OCI-LY7 (cell line): ENCODE measurements at regions not wholly inside any gene's neighbourhood (a gene's known extent, or its start where the extent isn't known, plus 50 kb on each side); places are given as distances from the start of the nearest gene placed in this dataset.

Experiments used
- EZH2phosphoT487 ChIP-seq: fragments of 200-600 bp; sonication (generic); IDR thresholded peaks from 2 replicates; pipeline ENCODE4 v1.6.1; 2018; ENCODE audit warnings: low read depth, borderline replicate concordance, mild to moderate bottlenecking, mixed run types, antibody characterized with exemption, low read length, moderate library complexity, mixed read lengths
- TF ChIP-seq, protein P1 (sequence below): fragments of 200-600 bp; sonication (generic); conservative IDR thresholded peaks from 2 replicates; pipeline ENCODE4 v1.5.1; 2014; ENCODE audit warnings: mild to moderate bottlenecking, antibody characterized with exemption, low read length, moderate library complexity, mixed read lengths

DNA sequence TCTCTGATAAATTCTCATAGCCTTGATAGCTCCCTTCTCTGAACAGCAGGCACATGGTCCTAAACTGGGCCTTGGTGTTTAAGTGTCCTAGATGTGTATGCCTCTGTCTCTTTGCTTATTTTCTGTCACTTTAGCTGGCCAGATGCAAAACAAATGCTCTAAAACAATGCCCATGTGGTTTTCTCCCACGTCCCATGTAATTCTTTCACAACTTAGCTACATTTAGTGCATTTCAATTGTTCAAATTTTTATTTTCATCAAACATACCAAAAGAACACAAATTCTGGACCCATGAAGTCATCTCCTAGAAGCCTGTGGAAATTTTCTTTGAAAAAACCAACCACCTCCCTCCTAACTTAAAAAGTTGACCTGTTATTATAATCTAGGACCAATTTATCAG is 491.3 kb upstream of the AGTR1 start:
- TF ChIP-seq, protein P1, sequence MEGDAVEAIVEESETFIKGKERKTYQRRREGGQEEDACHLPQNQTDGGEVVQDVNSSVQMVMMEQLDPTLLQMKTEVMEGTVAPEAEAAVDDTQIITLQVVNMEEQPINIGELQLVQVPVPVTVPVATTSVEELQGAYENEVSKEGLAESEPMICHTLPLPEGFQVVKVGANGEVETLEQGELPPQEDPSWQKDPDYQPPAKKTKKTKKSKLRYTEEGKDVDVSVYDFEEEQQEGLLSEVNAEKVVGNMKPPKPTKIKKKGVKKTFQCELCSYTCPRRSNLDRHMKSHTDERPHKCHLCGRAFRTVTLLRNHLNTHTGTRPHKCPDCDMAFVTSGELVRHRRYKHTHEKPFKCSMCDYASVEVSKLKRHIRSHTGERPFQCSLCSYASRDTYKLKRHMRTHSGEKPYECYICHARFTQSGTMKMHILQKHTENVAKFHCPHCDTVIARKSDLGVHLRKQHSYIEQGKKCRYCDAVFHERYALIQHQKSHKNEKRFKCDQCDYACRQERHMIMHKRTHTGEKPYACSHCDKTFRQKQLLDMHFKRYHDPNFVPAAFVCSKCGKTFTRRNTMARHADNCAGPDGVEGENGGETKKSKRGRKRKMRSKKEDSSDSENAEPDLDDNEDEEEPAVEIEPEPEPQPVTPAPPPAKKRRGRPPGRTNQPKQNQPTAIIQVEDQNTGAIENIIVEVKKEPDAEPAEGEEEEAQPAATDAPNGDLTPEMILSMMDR: no peak
- no peak for TF ChIP-seq EZH2phosphoT487
